T47D (cell line): ENCODE measurements at regions not wholly inside any gene's neighbourhood (a gene's known extent, or its start where the extent isn't known, plus 50 kb on each side); places are given as distances from the start of the nearest gene placed in this dataset.

Experiments used
- DNase-seq, 2 experiments: peaks; one replicate each; pipeline versions ENCODE4 v3.0.0 to v3.0.0-alpha.2; 2011 to 2012; ENCODE audit warnings: low read depth in 1 of 2, low spot score in 1 of 2
- JUND ChIP-seq: IDR thresholded peaks from 2 replicates; pipeline ENCODE4 v1.6.1; 2012; ENCODE audit warnings: low read depth
- in situ Hi-C: cut with HindIII; loops from 2 replicates; pipeline ENCODE4 v1.10.0; 2016; ENCODE audit warnings: low sequenced_read_pairs, low pct_unique_long_range_greater_than_20kb

- in situ Hi-C loops: no loop called here
- DNase-seq: peak in 1 of 2 experiments; percentile 66
- TF ChIP-seq JUND: no peak
Measured at GRCh38 chr2:35428548-35428947, 927.0 kb upstream of the CRIM1 start.

- TF ChIP-seq JUND: no peak
- DNase-seq: no peak
- in situ Hi-C loops: no loop called here
Measured at GRCh38 chr2:35421485-35421884, 934.1 kb upstream of the CRIM1 start.

- no peak for DNase-seq
- TF ChIP-seq JUND: no peak
- in situ Hi-C loops: no loop called here
Measured at GRCh38 chr2:35417293-35417692, 938.3 kb upstream of the CRIM1 start.

GRCh38 chr2:35416391-35417140 is 939.0 kb upstream of the CRIM1 start:
- in situ Hi-C loops: no loop called here
- TF ChIP-seq JUND: no peak
- DNase-seq: no peak

GRCh38 chr2:35415942-35416341 is 939.6 kb upstream of the CRIM1 start:
- no peak for DNase-seq
- no peak for TF ChIP-seq JUND
- in situ Hi-C loops: no loop called here

- no peak for DNase-seq
- TF ChIP-seq JUND: no peak
- in situ Hi-C loops: no loop called here
Measured at GRCh38 chr2:35415282-35415681, 940.3 kb upstream of the CRIM1 start.

GRCh38 chr2:35410431-35411061 is 945.0 kb upstream of the CRIM1 start:
- TF ChIP-seq JUND: no peak
- in situ Hi-C loops: no loop called here
- DNase-seq: peak; percentile 2 to 64

- no peak for TF ChIP-seq JUND
- in situ Hi-C loops: no loop called here
- DNase-seq: no peak
Measured at GRCh38 chr2:35409762-35410161, 945.8 kb upstream of the CRIM1 start.

- no peak for TF ChIP-seq JUND
- DNase-seq: no peak
- in situ Hi-C loops: no loop called here
Measured at GRCh38 chr2:35408320-35408719, 947.3 kb upstream of the CRIM1 start.

GRCh38 chr2:35391736-35392442 is 963.7 kb upstream of the CRIM1 start:
- in situ Hi-C loops: no loop called here
- no peak for TF ChIP-seq JUND
- DNase-seq: no peak

- DNase-seq: no peak
- in situ Hi-C loops: no loop called here
- TF ChIP-seq JUND: no peak
Measured at GRCh38 chr2:35378791-35379190, 976.8 kb upstream of the CRIM1 start.

- in situ Hi-C loops: no loop called here
- TF ChIP-seq JUND: no peak
- no peak for DNase-seq
Measured at GRCh38 chr2:35374845-35375244, 980.7 kb upstream of the CRIM1 start.

GRCh38 chr2:35365859-35366258 is 989.7 kb upstream of the CRIM1 start:
- DNase-seq: peak in 1 of 2 experiments; percentile 4
- in situ Hi-C loops: no loop called here
- no peak for TF ChIP-seq JUND
